GM12891 (cell line): ENCODE measurements at regions not wholly inside any gene's neighbourhood (a gene's known extent, or its start where the extent isn't known, plus 50 kb on each side); places are given as distances from the start of the nearest gene placed in this dataset.

Experiments used
- POLR2A ChIP-seq: IDR thresholded peaks from 2 replicates; pipeline ENCODE4 v1.6.1; 2011; ENCODE audit warnings: low read depth, low read length, control low read depth
- POLR2AphosphoS5 ChIP-seq: IDR thresholded peaks from 2 replicates; pipeline ENCODE4 v1.6.1; 2011; ENCODE audit warnings: low read depth, low read length, control low read depth

DNA sequence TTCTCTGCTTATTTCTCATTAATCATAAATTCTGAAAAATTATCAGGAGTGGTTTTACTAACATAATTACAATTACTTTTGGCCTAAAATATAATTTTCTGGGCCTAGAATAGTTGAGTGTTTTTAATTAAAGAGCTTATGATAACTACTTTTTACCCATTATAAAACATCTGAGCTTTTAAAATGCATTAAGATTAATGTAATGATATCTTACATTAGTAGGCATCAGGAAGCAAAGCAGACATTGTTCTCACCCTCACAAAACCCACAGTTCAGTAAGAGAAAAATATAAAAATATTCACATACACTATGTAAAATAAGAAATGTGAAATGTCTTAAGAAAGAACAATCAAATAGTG lies 443.7 kb upstream of the SEMA3A start:
- no peak for TF ChIP-seq POLR2AphosphoS5
- no peak for TF ChIP-seq POLR2A
